ENCODE measurements at regions not wholly inside any gene's neighbourhood (a gene's known extent, or its start where the extent isn't known, plus 50 kb on each side); places are given as distances from the start of the nearest gene placed in this dataset.

DNA sequence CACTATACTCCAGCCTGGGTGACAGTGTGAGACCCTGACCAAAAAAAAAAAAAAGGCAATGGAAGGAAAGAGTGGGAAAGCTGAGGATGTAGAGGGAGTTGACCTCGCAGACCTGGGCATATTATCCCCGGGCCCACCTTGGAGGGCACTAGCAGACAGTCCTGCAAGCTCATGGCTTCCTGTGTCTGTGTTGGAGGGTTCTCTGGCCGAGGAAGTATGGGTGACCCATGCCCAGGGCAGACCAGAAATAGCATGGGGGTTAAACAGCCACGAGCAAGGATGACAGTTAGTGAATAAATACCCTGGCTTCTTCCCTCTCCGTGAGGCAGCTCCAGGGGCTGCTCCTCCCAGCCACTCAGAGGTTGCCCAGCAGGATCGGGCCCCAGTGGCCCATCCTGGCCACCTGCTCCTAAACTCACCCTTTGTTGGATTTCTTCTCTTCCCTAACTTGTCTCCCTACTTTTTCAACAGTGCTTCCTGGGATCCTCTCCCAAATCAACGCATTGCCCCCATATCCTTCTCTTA, 485.8 kb downstream of the ZNF536 start:
- TF ChIP-seq CTCF (IDR thresholded peaks at IDR 0.05; ENCODE audit: low read depth, low read length, missing control alignments): no peak
- DNase-seq (ENCODE audit: low read depth): no peak
- in situ Hi-C loops (cut with HindIII; ENCODE audit: low sequenced_read_pairs): no loop called here
- no peak overlapping the region for H3K4me3 ChIP-seq (ENCODE audit: low read depth, low read length)

DNA sequence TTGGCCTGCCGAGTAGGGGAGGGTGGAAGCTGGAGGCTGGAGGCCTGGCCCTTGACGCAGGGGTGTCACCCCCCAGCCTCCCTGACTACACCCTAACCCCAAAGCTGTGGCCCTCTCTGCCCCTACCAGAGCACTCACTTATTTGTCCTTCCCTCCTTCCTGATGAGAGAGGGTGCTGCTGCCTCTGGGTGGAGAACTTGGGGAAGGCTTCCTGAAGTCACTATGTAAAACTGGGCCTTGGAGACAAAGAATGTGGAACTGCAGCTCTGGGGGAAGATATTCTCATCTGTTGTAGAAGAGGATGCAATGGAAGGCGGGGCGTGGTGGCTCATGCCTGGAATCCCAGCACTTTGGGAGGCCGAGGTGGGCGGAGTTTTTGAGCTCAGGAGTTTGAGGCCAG, 485.2 kb downstream of the ZNF536 start:
- DNase-seq (ENCODE audit: low read depth): no peak
- H3K4me3 ChIP-seq (ENCODE audit: low read depth, low read length): no peak overlapping the region
- in situ Hi-C loops (cut with HindIII; ENCODE audit: low sequenced_read_pairs): no loop called here
- no peak for TF ChIP-seq CTCF (IDR thresholded peaks at IDR 0.05; ENCODE audit: low read depth, low read length, missing control alignments)

DNA sequence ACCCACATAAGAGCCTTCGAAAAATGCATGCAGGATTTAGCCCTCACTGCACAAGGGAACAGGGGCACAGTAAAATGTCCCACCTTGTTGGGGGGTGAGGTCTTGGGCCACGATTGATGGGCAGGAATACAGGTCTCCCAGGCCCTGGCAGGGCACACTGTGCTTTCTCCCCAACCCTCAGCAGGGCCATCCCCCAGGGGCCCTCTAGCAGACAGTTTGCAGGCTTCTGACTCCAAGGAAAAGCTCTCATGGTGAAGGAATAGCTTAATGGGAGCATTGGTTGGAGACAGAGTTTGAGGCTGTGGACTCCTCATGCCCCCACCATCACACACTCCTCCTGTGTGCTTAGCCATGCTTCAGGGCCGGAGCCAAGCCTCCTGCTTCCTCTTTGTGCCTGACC, 484.6 kb downstream of the ZNF536 start:
- no peak for TF ChIP-seq CTCF (IDR thresholded peaks at IDR 0.05; ENCODE audit: low read depth, low read length, missing control alignments)
- in situ Hi-C loops (cut with HindIII; ENCODE audit: low sequenced_read_pairs): no loop called here
- H3K4me3 ChIP-seq (ENCODE audit: low read depth, low read length): no peak overlapping the region
- DNase-seq (ENCODE audit: low read depth): no peak

DNA sequence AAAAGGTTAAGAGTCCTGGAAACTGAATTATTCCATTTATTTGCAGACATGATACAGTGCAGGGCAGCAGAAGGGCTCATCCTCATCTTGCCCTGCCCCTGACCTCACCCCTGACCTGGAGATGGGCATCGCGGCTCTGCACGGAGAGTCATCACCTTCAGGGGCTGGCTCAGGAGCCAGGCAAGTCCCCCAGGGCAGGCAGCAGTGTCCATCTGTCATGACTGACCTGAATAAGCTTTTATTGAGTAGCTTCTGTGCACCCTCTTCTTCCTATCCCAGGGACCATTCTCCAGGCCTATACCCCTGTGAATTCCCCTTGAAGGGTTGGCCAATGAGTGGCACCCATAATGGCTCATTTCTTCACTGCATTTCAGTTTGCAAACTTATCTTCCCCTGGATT, 484.2 kb downstream of the ZNF536 start:
- TF ChIP-seq CTCF (IDR thresholded peaks at IDR 0.05; ENCODE audit: low read depth, low read length, missing control alignments): no peak
- H3K4me3 ChIP-seq (ENCODE audit: low read depth, low read length): no peak overlapping the region
- DNase-seq (ENCODE audit: low read depth): no peak
- in situ Hi-C loops (cut with HindIII; ENCODE audit: low sequenced_read_pairs): no loop called here

DNA sequence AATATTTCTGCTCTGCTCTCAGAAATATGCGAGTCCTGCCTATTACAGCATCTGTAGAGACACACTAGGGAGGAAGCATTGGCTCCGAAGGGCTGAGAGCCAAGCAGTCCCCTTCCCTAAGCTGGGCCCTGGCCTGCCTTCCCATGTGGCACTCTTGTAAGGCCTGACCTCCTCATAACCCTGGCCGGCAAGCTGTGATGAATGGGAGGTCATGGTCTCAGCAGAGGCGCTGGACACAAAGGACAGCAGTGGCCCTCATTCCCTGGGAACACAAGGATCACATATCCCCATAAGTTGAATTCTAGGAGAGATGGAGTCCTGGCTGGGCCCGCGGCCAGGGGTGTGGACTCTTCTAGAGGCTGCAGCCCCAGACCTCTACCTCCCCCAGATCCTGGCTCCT, 483.3 kb downstream of the ZNF536 start:
- in situ Hi-C loops (cut with HindIII; ENCODE audit: low sequenced_read_pairs): no loop called here
- no peak overlapping the region for H3K4me3 ChIP-seq (ENCODE audit: low read depth, low read length)
- no peak for DNase-seq (ENCODE audit: low read depth)
- TF ChIP-seq CTCF (IDR thresholded peaks at IDR 0.05; ENCODE audit: low read depth, low read length, missing control alignments): no peak

GRCh38 chr19:30854661-30855060, 482.5 kb downstream of the ZNF536 start:
- H3K4me3 ChIP-seq (ENCODE audit: low read depth, low read length): no peak overlapping the region
- DNase-seq (ENCODE audit: low read depth): no peak
- in situ Hi-C loops (cut with HindIII; ENCODE audit: low sequenced_read_pairs): no loop called here
- TF ChIP-seq CTCF (IDR thresholded peaks at IDR 0.05; ENCODE audit: low read depth, low read length, missing control alignments): no peak

DNA sequence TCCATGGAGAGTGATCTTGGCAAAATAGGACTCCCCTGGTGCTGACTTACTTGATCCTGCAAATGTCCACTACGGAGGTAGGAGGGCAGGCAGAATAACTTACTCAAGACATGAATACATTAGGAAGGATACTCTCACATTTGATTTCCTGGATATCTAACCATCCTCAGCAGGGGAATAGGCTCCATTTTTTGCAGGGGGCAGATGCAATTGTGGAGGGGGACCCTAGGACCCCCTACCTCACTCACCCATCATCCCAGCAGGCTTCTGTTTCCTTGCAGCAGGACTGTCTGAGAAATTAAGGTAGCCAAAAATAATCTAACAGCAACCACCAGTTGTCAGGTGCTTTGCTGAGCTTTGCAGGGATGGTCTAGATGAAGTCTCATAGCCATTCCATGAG, 482.0 kb downstream of the ZNF536 start:
- no peak overlapping the region for H3K4me3 ChIP-seq (ENCODE audit: low read depth, low read length)
- in situ Hi-C loops (cut with HindIII; ENCODE audit: low sequenced_read_pairs): no loop called here
- no peak for DNase-seq (ENCODE audit: low read depth)
- TF ChIP-seq CTCF (IDR thresholded peaks at IDR 0.05; ENCODE audit: low read depth, low read length, missing control alignments): no peak

Measured in astrocyte of the cerebellum (primary cell).